Psoas muscle (tissue), 7 donors: ENCODE measurements at regions not wholly inside any gene's neighbourhood (a gene's known extent, or its start where the extent isn't known, plus 50 kb on each side); places are given as distances from the start of the nearest gene placed in this dataset.

Source experiments
- ATAC-seq, 4 donors: fragments of 200-7000 bp; cut with Tn5 transposase; one replicate each; pipeline ENCODE4 v1.9.1; 2020; ENCODE audit warnings: moderate library complexity in 3 of 4, mild to moderate bottlenecking in 2 of 4
- DNase-seq, 2 donors: peaks; one replicate each; pipeline ENCODE4 v3.0.0-alpha.2; 2020
- H3K27ac ChIP-seq: fragments of 200-600 bp; one replicate; pipeline ENCODE4 v1.8.0; 2022
- H3K27me3 ChIP-seq, 3 donors: fragments of 200-600 bp in 1 of 3; one replicate each; pipeline versions ENCODE4 v1.6.1 to v1.8.0; 2013 to 2022; ENCODE audit warnings: low read length in 2 of 3, mild to moderate bottlenecking in 2 of 3, moderate library complexity in 1 of 3; ENCODE audit not compliant: insufficient read depth in 3 of 3
- H3K36me3 ChIP-seq, 2 donors: fragments of 200-600 bp in 1 of 2; one replicate each; pipeline versions ENCODE4 v1.6.1 to v1.8.0; 2013 to 2022; ENCODE audit warnings: low read depth in 1 of 2, mild to moderate bottlenecking in 1 of 2, moderate library complexity in 1 of 2; ENCODE audit not compliant: insufficient read depth in 1 of 2
- H3K4me1 ChIP-seq: fragments of 200-600 bp; one replicate; pipeline ENCODE4 v1.8.0; 2022
- H3K4me3 ChIP-seq: fragments of 200-600 bp; one replicate; pipeline ENCODE4 v1.8.0; 2022; ENCODE audit warnings: mild to moderate bottlenecking
- H3K9me3 ChIP-seq: fragments of 200-600 bp; one replicate; pipeline ENCODE4 v1.8.0; 2022
- CTCF ChIP-seq: fragments of 200-600 bp; IDR thresholded peaks from one replicate; pipeline ENCODE4 v1.8.0; 2022; ENCODE audit warnings: antibody characterized with exemption
- WGBS, 3 donors: extraction: QIAGEN DNeasy Blood & Tissue Kit; methylation state at CpG; one replicate each; pipeline versions ENCODE4 v1.1.6 to v1.1.7; 2013; 5-methylcytosine and 5-hydroxymethylcytosine counted together
- intact Hi-C, 2 donors: fragments of 100-400 bp; cut with DNase I; formaldehyde crosslinking; loops; one replicate each; pipeline versions ENCODE4 v1.11.0 to v1.14.2; 2022
- donor health status: healthy with polysubstance abuse.
- donor health status: DM: no; HTN: no; CAD: no; lungs with moderate emphysema.
- donor health status: Bipolar disorder and iron deficiency.
- donor health status: healthy.
- donor health status: DM: yes; HTN: yes; CAD: no.
- donor health status: DM: no; HTN: no; CAD: no.
- donor health status: DM: yes; HTN: yes; CAD: no.

- intact Hi-C loops, result no loop called here
- no peak for ATAC-seq
- no peaks in the 10 kb centered on the region for H3K9me3 ChIP-seq
- no peak overlapping the region for H3K27ac ChIP-seq
- H3K36me3 ChIP-seq, result no peaks in the 10 kb centered on the region
- DNase-seq, result no peak
- 93 to 97% (median 94%) methylated on average over 3 of the region's 3 CpGs for WGBS, 3 donors
- TF ChIP-seq CTCF, result no peak
- no peak overlapping the region for H3K4me3 ChIP-seq
- no peaks in the 10 kb centered on the region for H3K4me1 ChIP-seq
- H3K27me3 ChIP-seq, result no peaks in the 10 kb centered on the region
These were observed 447.0 kb downstream of the PLK2 start for GRCh38 chr5:58012801-58013315.

- Histone ChIP-seq H3K9me3 (no peaks in the 10 kb centered on the region), H3K36me3 (no peaks in the 10 kb centered on the region), H3K4me3 (no peak overlapping the region), H3K4me1 (no peaks in the 10 kb centered on the region), H3K27me3 (no peaks in the 10 kb centered on the region), H3K27ac (no peak overlapping the region)
- ATAC-seq, result no peak
- 49 to 76% (median 64%) methylated on average over 1 of the region's 1 CpG for WGBS, 3 donors
- DNase-seq, result no peak
- TF ChIP-seq CTCF, result no peak
- intact Hi-C loops, result no loop called here
These were observed 447.8 kb downstream of the PLK2 start for GRCh38 chr5:58012102-58012501.

- Histone ChIP-seq H3K4me3 (no peak overlapping the region), H3K4me1 (no peaks in the 10 kb centered on the region), H3K27me3 (no peaks in the 10 kb centered on the region), H3K36me3 (no peaks in the 10 kb centered on the region), H3K9me3 (no peaks in the 10 kb centered on the region), H3K27ac (no peak overlapping the region)
- ATAC-seq (no peak), DNase-seq (no peak)
- 89 to 92% (median 89%) methylated on average over 4 of the region's 4 CpGs for WGBS, 3 donors
- no peak for TF ChIP-seq CTCF
- intact Hi-C loops, result no loop called here
These were observed 448.6 kb downstream of the PLK2 start for GRCh38 chr5:58011301-58011700.

GRCh38 chr5:58009754-58010153, 450.1 kb downstream of the PLK2 start:
- TF ChIP-seq CTCF, result no peak
- Histone ChIP-seq H3K4me3 (no peak overlapping the region), H3K27ac (no peak overlapping the region), H3K9me3 (no peaks in the 10 kb centered on the region), H3K4me1 (no peaks in the 10 kb centered on the region), H3K27me3 (no peaks in the 10 kb centered on the region), H3K36me3 (no peaks in the 10 kb centered on the region)
- ATAC-seq (no peak), DNase-seq (no peak)
- 81 to 91% (median 89%) methylated on average over 2 of the region's 2 CpGs for WGBS, 3 donors
- intact Hi-C loops, result no loop called here

- no peaks in the 10 kb centered on the region for H3K36me3 ChIP-seq
- TF ChIP-seq CTCF, result no peak
- DNase-seq (no peak), ATAC-seq (no peak)
- intact Hi-C loops, result no loop called here
- no peaks in the 10 kb centered on the region for H3K9me3 ChIP-seq
- H3K4me1 ChIP-seq, result no peaks in the 10 kb centered on the region
- 95 to 100% (median 96%) methylated on average over 3 of the region's 3 CpGs for WGBS, 3 donors
- no peak overlapping the region for H3K27ac ChIP-seq
- no peak overlapping the region for H3K4me3 ChIP-seq
- no peaks in the 10 kb centered on the region for H3K27me3 ChIP-seq
These were observed 457.6 kb downstream of the PLK2 start for GRCh38 chr5:58002323-58002722.
